Left ventricle myocardium inferior (tissue), 1 donor: ENCODE measurements at regions not wholly inside any gene's neighbourhood (a gene's known extent, or its start where the extent isn't known, plus 50 kb on each side); places are given as distances from the start of the nearest gene placed in this dataset.

ENCODE experiments used
- DNase-seq: peaks from one replicate; pipeline ENCODE4 v3.0.0-alpha.2; 2020
- H3K27ac ChIP-seq: fragments of 200-600 bp; replicated peaks from 2 replicates; pipeline ENCODE4 v1.8.0; 2021
- H3K27me3 ChIP-seq: fragments of 200-600 bp; 2 replicates; pipeline ENCODE4 v1.8.0; 2021; ENCODE audit warnings: low read depth
- H3K36me3 ChIP-seq: fragments of 200-600 bp; 2 replicates; pipeline ENCODE4 v1.8.0; 2021
- H3K4me1 ChIP-seq: fragments of 200-600 bp; 2 replicates; pipeline ENCODE4 v1.8.0; 2021
- H3K4me3 ChIP-seq: fragments of 200-600 bp; 2 replicates; pipeline ENCODE4 v1.8.0; 2021; ENCODE audit warnings: mild to moderate bottlenecking, moderate library complexity
- H3K9me3 ChIP-seq: fragments of 200-600 bp; replicated peaks from 2 replicates; pipeline ENCODE4 v1.8.0; 2021
- intact Hi-C: fragments of 100-400 bp; cut with micrococcal nuclease; formaldehyde crosslinking; loops from one replicate; pipeline ENCODE4 v1.11.0; 2022
- TF ChIP-seq, protein P1 (sequence below): fragments of 200-600 bp; IDR thresholded peaks from 2 replicates; pipeline ENCODE4 v1.8.0; 2021; ENCODE audit warnings: antibody characterized with exemption, mild to moderate bottlenecking, borderline replicate concordance
- donor health status: DM: no; HTN: yes; CAD: no; lungs with severe emphysema.

DNA sequence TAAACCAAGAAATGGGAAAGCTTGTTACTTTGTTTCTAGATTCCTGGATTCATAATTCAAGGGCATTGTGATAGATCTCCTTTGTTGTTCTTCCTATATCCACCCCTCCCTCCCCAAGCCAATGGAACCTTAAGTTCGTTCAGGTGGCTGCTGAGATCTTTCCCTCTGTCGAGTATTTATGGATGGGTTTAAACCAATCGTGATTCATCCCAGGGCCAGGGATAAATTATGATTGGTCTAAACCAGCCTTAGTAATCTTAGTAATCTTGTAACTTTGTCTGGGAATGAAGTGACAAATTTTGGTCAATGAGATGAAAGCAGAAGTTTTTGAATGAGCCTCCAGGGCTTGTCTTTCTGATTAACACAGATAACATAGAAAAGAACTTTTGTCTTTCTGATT, 56.1 kb upstream of the PCED1B start:
- Histone ChIP-seq H3K27me3 (peaks cover 2% of the 10 kb centered on the region), H3K36me3 (no peaks in the 10 kb centered on the region), H3K9me3 (no peaks in the 10 kb centered on the region), H3K4me3 (no peak overlapping the region), H3K4me1 (no peaks in the 10 kb centered on the region), H3K27ac (no peak overlapping the region)
- intact Hi-C loops = no loop called here
- TF ChIP-seq, protein P1, sequence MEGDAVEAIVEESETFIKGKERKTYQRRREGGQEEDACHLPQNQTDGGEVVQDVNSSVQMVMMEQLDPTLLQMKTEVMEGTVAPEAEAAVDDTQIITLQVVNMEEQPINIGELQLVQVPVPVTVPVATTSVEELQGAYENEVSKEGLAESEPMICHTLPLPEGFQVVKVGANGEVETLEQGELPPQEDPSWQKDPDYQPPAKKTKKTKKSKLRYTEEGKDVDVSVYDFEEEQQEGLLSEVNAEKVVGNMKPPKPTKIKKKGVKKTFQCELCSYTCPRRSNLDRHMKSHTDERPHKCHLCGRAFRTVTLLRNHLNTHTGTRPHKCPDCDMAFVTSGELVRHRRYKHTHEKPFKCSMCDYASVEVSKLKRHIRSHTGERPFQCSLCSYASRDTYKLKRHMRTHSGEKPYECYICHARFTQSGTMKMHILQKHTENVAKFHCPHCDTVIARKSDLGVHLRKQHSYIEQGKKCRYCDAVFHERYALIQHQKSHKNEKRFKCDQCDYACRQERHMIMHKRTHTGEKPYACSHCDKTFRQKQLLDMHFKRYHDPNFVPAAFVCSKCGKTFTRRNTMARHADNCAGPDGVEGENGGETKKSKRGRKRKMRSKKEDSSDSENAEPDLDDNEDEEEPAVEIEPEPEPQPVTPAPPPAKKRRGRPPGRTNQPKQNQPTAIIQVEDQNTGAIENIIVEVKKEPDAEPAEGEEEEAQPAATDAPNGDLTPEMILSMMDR = no peak
- no peak for DNase-seq

GRCh38 chr12:47023953-47024352, 55.5 kb upstream of the PCED1B start:
- intact Hi-C loops = no loop called here
- Histone ChIP-seq H3K4me3 (no peak overlapping the region), H3K27me3 (peaks cover 2% of the 10 kb centered on the region), H3K9me3 (no peaks in the 10 kb centered on the region), H3K27ac (no peak overlapping the region), H3K36me3 (no peaks in the 10 kb centered on the region), H3K4me1 (no peaks in the 10 kb centered on the region)
- TF ChIP-seq, protein P1 = no peak
- DNase-seq = no peak

- Histone ChIP-seq H3K4me3 (no peak overlapping the region), H3K9me3 (no peaks in the 10 kb centered on the region), H3K27me3 (peaks cover 2% of the 10 kb centered on the region), H3K4me1 (no peaks in the 10 kb centered on the region), H3K36me3 (no peaks in the 10 kb centered on the region), H3K27ac (no peak overlapping the region)
- intact Hi-C loops = no loop called here
- DNase-seq = no peak
- TF ChIP-seq, protein P1 = no peak
Measured at GRCh38 chr12:47024463-47024862, 55.0 kb upstream of the PCED1B start.

GRCh38 chr12:47025349-47025748, 54.1 kb upstream of the PCED1B start:
- no peaks in the 10 kb centered on the region for H3K36me3 ChIP-seq
- intact Hi-C loops = no loop called here
- H3K27ac ChIP-seq = no peak overlapping the region
- H3K4me3 ChIP-seq = no peak overlapping the region
- TF ChIP-seq, protein P1 = no peak
- H3K4me1 ChIP-seq = no peaks in the 10 kb centered on the region
- no peak for DNase-seq
- no peaks in the 10 kb centered on the region for H3K27me3 ChIP-seq
- no peaks in the 10 kb centered on the region for H3K9me3 ChIP-seq

DNA sequence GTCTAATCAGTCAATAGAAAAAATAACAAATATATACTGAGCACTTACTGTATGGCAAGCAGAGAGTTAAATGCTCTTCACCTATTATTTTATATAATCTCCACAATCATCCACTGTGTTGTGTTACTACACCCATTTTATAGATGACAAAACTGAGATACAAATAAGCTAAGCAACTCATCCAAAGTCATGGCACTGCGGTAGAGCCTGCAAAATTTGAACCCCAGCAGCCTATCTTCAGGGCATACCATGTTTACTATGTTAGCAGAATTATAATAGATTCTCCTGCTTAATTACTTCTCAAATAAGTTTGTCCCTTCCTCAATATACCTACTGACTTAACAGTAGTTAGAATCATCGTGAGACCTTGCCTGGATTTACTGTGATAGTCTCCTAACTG, 53.6 kb upstream of the PCED1B start:
- Histone ChIP-seq H3K4me3 (no peak overlapping the region), H3K27me3 (no peaks in the 10 kb centered on the region), H3K4me1 (no peaks in the 10 kb centered on the region), H3K27ac (no peak overlapping the region), H3K9me3 (no peaks in the 10 kb centered on the region), H3K36me3 (no peaks in the 10 kb centered on the region)
- TF ChIP-seq, protein P1 = no peak
- no peak for DNase-seq
- intact Hi-C loops = no loop called here

DNA sequence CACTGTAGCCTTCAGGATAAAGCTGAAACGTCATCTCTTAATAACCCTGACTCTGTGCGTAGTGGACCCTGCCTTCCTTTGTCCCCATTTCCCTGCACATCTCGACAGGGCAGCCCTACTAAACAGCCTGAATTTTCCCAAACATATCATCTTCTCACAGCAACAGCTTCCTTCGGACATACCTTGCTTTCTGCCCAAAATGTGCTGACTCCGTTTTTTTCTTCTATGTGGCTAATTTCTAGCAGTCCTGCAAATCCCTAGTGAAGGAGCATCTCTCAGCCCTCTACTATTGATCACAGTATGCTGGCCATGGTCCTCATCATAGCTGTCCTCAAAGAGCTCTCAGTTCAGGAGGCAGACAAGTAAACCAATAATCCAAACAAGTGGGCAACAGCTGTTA, 53.1 kb upstream of the PCED1B start:
- no peaks in the 10 kb centered on the region for H3K36me3 ChIP-seq
- H3K4me1 ChIP-seq = no peaks in the 10 kb centered on the region
- TF ChIP-seq, protein P1 = no peak
- intact Hi-C loops = no loop called here
- H3K4me3 ChIP-seq = no peak overlapping the region
- no peak for DNase-seq
- H3K27ac ChIP-seq = no peak overlapping the region
- no peaks in the 10 kb centered on the region for H3K9me3 ChIP-seq
- no peaks in the 10 kb centered on the region for H3K27me3 ChIP-seq
